Keratinocyte (primary cell): ENCODE measurements at regions not wholly inside any gene's neighbourhood (a gene's known extent, or its start where the extent isn't known, plus 50 kb on each side); places are given as distances from the start of the nearest gene placed in this dataset.

Experiments
- DNase-seq: peaks from one replicate; pipeline ENCODE4 v3.0.0-alpha.2; 2011; ENCODE audit warnings: low read depth, missing footprints, low spot score
- FAIRE-seq: peaks from 2 replicates; lab custom pipeline; 2011; peaks lifted over from hg19 to GRCh38; lab: Jason Lieb, UNC
- H2AFZ ChIP-seq: 2 replicates; pipeline ENCODE4 v1.6.0; 2012; ENCODE audit warnings: low read length, control low read depth, inconsistent platforms; ENCODE audit not compliant: control insufficient read depth
- H3K27ac ChIP-seq: 2 replicates; pipeline ENCODE4 v1.5.1; 2011; ENCODE audit warnings: low read length; ENCODE audit not compliant: control insufficient read depth, insufficient read depth
- H3K27me3 ChIP-seq: 3 replicates; pipeline ENCODE4 v1.6.0; 2011; ENCODE audit warnings: low read length; ENCODE audit not compliant: control insufficient read depth, insufficient read depth; ENCODE audit errors: extremely low read depth
- H3K36me3 ChIP-seq, 2 experiments: 2 replicates in 1 of 2; 3 replicates in 1 of 2; pipeline ENCODE4 v1.5.1; 2011; ENCODE audit warnings: low read length in 2 of 2, mild to moderate bottlenecking in 1 of 2; ENCODE audit not compliant: control insufficient read depth in 2 of 2, insufficient read depth in 2 of 2; ENCODE audit errors: extremely low read depth in 1 of 2
- H3K4me1 ChIP-seq: 3 replicates; pipeline ENCODE4 v1.5.1; 2011; ENCODE audit warnings: low read length; ENCODE audit not compliant: control insufficient read depth, insufficient read depth; ENCODE audit errors: extremely low read depth
- H3K4me2 ChIP-seq: 3 replicates; pipeline ENCODE4 v1.6.0; 2011; ENCODE audit warnings: low read depth, low read length; ENCODE audit not compliant: control insufficient read depth, insufficient read depth; ENCODE audit errors: extremely low read depth
- H3K4me3 ChIP-seq, 3 experiments: fragments of 200-600 bp in 1 of 3; sonication (generic) in 1 of 3; 2 replicates in 2 of 3; 3 replicates in 1 of 3; pipeline ENCODE4 v1.5.1; 2011 to 2016; ENCODE audit warnings: low read length in 3 of 3, mild to moderate bottlenecking in 3 of 3, control low read depth in 2 of 3, inconsistent platforms in 1 of 3, low read depth in 1 of 3, mixed read lengths in 1 of 3, mixed run types in 1 of 3, moderate library complexity in 1 of 3; ENCODE audit not compliant: control insufficient read depth in 2 of 3, insufficient read depth in 2 of 3; ENCODE audit errors: extremely low read depth in 1 of 3
- H3K79me2 ChIP-seq: 2 replicates; pipeline ENCODE4 v1.6.0; 2012; ENCODE audit warnings: low read length; ENCODE audit not compliant: control insufficient read depth, insufficient read depth
- H3K9ac ChIP-seq: 3 replicates; pipeline ENCODE4 v1.6.0; 2011; ENCODE audit warnings: low read length; ENCODE audit not compliant: control insufficient read depth, insufficient read depth; ENCODE audit errors: extremely low read depth
- H3K9me1 ChIP-seq: 3 replicates; pipeline ENCODE4 v1.6.0; 2011; ENCODE audit warnings: low read length; ENCODE audit not compliant: control insufficient read depth, insufficient read depth; ENCODE audit errors: extremely low read depth
- H3K9me3 ChIP-seq: 2 replicates; pipeline ENCODE4 v1.5.1; 2012; ENCODE audit warnings: low read depth, low read length; ENCODE audit not compliant: control insufficient read depth
- H4K20me1 ChIP-seq: 3 replicates; pipeline ENCODE4 v1.6.0; 2011; ENCODE audit warnings: low read length; ENCODE audit not compliant: control insufficient read depth, insufficient read depth; ENCODE audit errors: extremely low read depth
- CTCF ChIP-seq, 3 experiments: IDR thresholded peaks in 1 of 3; conservative IDR thresholded peaks in 1 of 3; optimal IDR thresholded peaks in 1 of 3; 2 replicates in 2 of 3; 3 replicates in 1 of 3; pipeline versions ENCODE3 to v1.5.1; 2011; ENCODE audit warnings: low read length in 3 of 3, mild to moderate bottlenecking in 3 of 3, moderate library complexity in 2 of 3, control low read depth in 1 of 3, inconsistent platforms in 1 of 3; ENCODE audit not compliant: insufficient read depth in 2 of 3; ENCODE audit errors: extremely low read depth in 1 of 3
- EZH2 ChIP-seq: IDR thresholded peaks from one replicate; pipeline ENCODE4 v1.6.1; 2012; ENCODE audit warnings: inconsistent platforms, mild to moderate bottlenecking, low read length, moderate library complexity
- dilution Hi-C: fragments of 300-500 bp; cut with MboI; formaldehyde crosslinking; loops from one replicate; pipeline ENCODE4 v1.7.0; 2020; ENCODE audit warnings: low sequenced_read_pairs; ENCODE audit not compliant: extremely low pct_ligation_motif_present

GRCh38 chr11:10943968-10944367 is 86.1 kb upstream of the ZBED5 start:
- H3K4me3 ChIP-seq, result no peak overlapping the region
- no peaks in the 10 kb centered on the region for H3K4me1 ChIP-seq
- DNase-seq (no peak), FAIRE-seq (no peak)
- H3K27me3 ChIP-seq, result no peaks in the 10 kb centered on the region
- TF ChIP-seq CTCF (optimal IDR thresholded peaks at IDR 0.05 in 1 of 3, IDR thresholded peaks at IDR 0.05 in 1 of 3, conservative IDR thresholded peaks at IDR 0.05 in 1 of 3; ENCODE audit: extremely low read depth in 1 of 3, insufficient read depth in 2 of 3, low read length in 3 of 3), result no peak
- no peak for TF ChIP-seq EZH2
- H3K4me2 ChIP-seq, result no peak overlapping the region
- H3K36me3 ChIP-seq, result no peaks in the 10 kb centered on the region
- no peaks in the 10 kb centered on the region for H3K79me2 ChIP-seq
- H4K20me1 ChIP-seq, result no peaks in the 10 kb centered on the region
- no peak overlapping the region for H2AFZ ChIP-seq
- dilution Hi-C loops, result no loop called here
- H3K9ac ChIP-seq, result no peak overlapping the region
- H3K9me3 ChIP-seq, result no peaks in the 10 kb centered on the region
- H3K9me1 ChIP-seq, result no peaks in the 10 kb centered on the region
- H3K27ac ChIP-seq, result no peak overlapping the region

GRCh38 chr11:10942620-10943019 is 84.8 kb upstream of the ZBED5 start:
- DNase-seq, result no peak
- dilution Hi-C loops, result no loop called here
- H3K4me2 ChIP-seq, result no peak overlapping the region

More at GRCh38 chr11:10942620-10943019, 84.8 kb upstream of the ZBED5 start:
- no peaks in the 10 kb centered on the region for H4K20me1 ChIP-seq
- no peaks in the 10 kb centered on the region for H3K9me3 ChIP-seq
- H2AFZ ChIP-seq, result no peak overlapping the region
- H3K27me3 ChIP-seq, result no peaks in the 10 kb centered on the region
- H3K9me1 ChIP-seq, result no peaks in the 10 kb centered on the region
- H3K4me1 ChIP-seq, result no peaks in the 10 kb centered on the region
- no peak overlapping the region for H3K9ac ChIP-seq
- no peaks in the 10 kb centered on the region for H3K36me3 ChIP-seq
- no peaks in the 10 kb centered on the region for H3K79me2 ChIP-seq
- no peak overlapping the region for H3K27ac ChIP-seq
- no peak for TF ChIP-seq EZH2
- TF ChIP-seq CTCF (optimal IDR thresholded peaks at IDR 0.05 in 1 of 3, IDR thresholded peaks at IDR 0.05 in 1 of 3, conservative IDR thresholded peaks at IDR 0.05 in 1 of 3; ENCODE audit: extremely low read depth in 1 of 3, insufficient read depth in 2 of 3, low read length in 3 of 3), result no peak
- FAIRE-seq, result no peak
- no peak overlapping the region for H3K4me3 ChIP-seq
